ENCODE measurements at regions not wholly inside any gene's neighbourhood (a gene's known extent, or its start where the extent isn't known, plus 50 kb on each side); places are given as distances from the start of the nearest gene placed in this dataset.
A peak's percentile ranks its signal among the peaks of the same experiment; 100 is the strongest.

DNA sequence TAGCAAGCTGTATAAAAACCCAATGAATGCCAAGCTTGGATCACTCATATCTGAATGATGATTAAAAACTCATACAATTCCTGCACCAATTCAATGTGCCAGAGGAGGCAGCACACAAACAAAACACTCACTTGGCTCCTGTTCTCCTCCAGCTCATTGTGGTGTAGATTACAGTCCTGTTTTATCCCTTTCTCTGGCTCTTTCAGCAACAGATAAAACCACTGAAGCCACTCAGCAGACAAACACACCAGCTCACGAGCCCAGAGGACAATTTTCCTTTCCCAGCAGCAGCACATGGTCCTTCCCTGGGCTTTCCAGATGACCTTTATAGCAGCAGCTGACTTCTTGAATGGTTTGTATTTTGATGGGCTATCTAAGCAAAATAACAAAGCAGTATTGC, 107.3 kb upstream of the STARD3NL start:
- Histone ChIP-seq H3K27ac (no peak overlapping the region), H3K9me3 (ENCODE audit: severe bottlenecking) (no peaks in the 10 kb centered on the region), H3K4me3 (ENCODE audit: low read depth, low read length) (no peak overlapping the region), H3K36me3 (no peaks in the 10 kb centered on the region), H3K27me3 (ENCODE audit: insufficient read depth, low read depth, severe bottlenecking) (no peaks in the 10 kb centered on the region)
- TF ChIP-seq, protein P1, sequence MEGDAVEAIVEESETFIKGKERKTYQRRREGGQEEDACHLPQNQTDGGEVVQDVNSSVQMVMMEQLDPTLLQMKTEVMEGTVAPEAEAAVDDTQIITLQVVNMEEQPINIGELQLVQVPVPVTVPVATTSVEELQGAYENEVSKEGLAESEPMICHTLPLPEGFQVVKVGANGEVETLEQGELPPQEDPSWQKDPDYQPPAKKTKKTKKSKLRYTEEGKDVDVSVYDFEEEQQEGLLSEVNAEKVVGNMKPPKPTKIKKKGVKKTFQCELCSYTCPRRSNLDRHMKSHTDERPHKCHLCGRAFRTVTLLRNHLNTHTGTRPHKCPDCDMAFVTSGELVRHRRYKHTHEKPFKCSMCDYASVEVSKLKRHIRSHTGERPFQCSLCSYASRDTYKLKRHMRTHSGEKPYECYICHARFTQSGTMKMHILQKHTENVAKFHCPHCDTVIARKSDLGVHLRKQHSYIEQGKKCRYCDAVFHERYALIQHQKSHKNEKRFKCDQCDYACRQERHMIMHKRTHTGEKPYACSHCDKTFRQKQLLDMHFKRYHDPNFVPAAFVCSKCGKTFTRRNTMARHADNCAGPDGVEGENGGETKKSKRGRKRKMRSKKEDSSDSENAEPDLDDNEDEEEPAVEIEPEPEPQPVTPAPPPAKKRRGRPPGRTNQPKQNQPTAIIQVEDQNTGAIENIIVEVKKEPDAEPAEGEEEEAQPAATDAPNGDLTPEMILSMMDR (IDR thresholded peaks at IDR 0.05; ENCODE audit: low read depth, low read length) = peak; percentile 50; the same call in 1 of the 2 replicates
- peak; percentile 17 for DNase-seq

DNA sequence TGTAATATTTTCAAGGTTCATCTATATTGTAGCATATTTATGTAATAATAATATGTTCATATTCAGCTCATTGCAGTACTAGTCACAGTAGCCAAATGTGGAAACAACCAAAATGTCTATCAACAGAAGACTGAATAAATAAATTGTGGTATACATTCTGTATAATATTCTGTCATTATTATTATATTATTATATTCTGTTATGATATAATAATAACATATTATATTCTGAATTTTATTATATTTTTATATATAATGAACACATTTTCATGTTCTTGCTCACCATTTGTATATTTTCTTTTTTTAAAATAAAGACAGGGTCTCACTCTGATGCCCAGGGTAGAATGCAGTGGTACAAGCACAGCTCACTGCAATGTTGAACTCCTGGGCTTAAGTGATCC, 91.2 kb upstream of the STARD3NL start:
- H3K4me3 ChIP-seq (ENCODE audit: low read depth, low read length) = no peak overlapping the region
- TF ChIP-seq, protein P1 (IDR thresholded peaks at IDR 0.05; ENCODE audit: low read depth, low read length) = no peak
- no peaks in the 10 kb centered on the region for H3K36me3 ChIP-seq
- no peak overlapping the region for H3K27ac ChIP-seq
- H3K9me3 ChIP-seq (ENCODE audit: severe bottlenecking) = peaks cover 4% of the 10 kb centered on the region
- no peak for DNase-seq
- no peaks in the 10 kb centered on the region for H3K27me3 ChIP-seq (ENCODE audit: insufficient read depth, low read depth, severe bottlenecking)

DNA sequence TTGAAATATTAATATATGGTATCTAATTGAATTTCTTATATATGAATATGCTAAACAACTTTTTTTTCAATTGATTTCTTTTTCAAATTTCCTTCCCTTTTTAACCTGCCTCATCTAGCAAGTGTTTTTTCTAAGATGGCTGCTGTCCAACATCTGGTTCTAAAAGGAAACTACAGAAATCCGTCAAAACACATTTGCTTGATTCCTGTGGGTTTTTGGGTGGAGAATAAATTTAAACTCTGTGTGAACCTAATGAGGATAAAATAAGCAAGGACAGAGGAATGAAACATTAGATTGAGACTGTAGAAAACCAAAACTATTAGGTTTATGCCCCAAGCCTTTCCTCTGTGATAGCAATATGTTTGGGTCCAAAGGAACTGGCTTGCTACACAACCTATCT, 75.5 kb upstream of the STARD3NL start:
- no peak for DNase-seq
- TF ChIP-seq, protein P1 (IDR thresholded peaks at IDR 0.05; ENCODE audit: low read depth, low read length) = no peak
- peaks cover 10% of the 10 kb centered on the region for H3K9me3 ChIP-seq (ENCODE audit: severe bottlenecking)
- H3K27me3 ChIP-seq (ENCODE audit: insufficient read depth, low read depth, severe bottlenecking) = no peaks in the 10 kb centered on the region
- H3K4me3 ChIP-seq (ENCODE audit: low read depth, low read length) = no peak overlapping the region
- no peak overlapping the region for H3K27ac ChIP-seq
- H3K36me3 ChIP-seq = no peaks in the 10 kb centered on the region

DNA sequence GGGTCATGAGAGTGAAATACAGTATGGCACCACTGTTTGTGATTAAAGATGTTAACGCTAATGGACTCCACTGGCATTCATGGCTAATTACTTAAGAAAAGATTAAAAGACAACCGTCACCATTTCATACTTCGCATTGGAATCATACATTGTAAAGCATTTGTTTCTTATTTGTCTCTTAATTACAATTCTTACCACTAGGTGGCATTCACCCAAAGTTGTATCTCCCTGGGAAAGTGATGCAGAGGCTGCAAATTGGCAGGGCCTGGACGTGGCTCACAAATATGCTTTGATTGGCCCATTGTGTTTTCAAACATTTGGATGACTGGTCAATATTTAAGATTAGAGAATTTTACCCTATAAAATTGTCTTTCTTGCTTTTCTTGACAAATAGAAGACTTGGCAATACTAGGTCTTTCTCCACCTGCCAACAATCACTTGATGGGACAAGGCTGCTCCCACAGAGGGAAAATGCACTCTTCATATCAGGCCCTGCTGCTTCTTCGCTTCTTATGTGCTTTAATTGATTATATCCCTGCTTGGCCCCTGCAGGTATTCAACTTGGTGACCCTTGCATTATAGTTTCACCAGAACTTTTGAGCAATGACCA, 72.1 kb upstream of the STARD3NL start:
- DNase-seq = no peak

DNA sequence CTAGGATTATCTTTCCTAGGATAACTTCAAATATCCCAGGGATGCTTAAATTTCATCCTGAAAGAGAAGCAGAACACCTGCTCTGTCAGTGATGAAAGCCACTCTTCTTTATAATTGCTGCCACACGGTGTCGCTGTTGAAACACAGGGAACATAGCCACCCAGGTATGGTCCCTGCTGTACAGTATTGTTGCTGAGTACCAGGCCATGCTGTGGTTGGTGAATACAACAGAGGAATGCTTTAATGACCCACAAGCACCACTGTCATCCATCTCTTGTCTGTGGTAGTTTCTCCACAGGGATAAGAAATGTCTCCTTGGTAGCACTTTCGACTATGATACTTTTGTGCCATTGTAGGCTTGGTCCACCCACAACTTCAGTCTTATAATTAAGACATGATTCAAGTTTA, 70.6 kb upstream of the STARD3NL start:
- no peak overlapping the region for H3K27ac ChIP-seq
- TF ChIP-seq, protein P1 (IDR thresholded peaks at IDR 0.05; ENCODE audit: low read depth, low read length) = peak; percentile 78
- H3K9me3 ChIP-seq (ENCODE audit: severe bottlenecking) = no peaks in the 10 kb centered on the region
- DNase-seq = peak; percentile 73
- H3K4me3 ChIP-seq (ENCODE audit: low read depth, low read length) = no peak overlapping the region
- H3K36me3 ChIP-seq = no peaks in the 10 kb centered on the region
- no peaks in the 10 kb centered on the region for H3K27me3 ChIP-seq (ENCODE audit: insufficient read depth, low read depth, severe bottlenecking)

More for the DNA sequence above, 72.1 kb upstream of the STARD3NL start:
- TF ChIP-seq, protein P1 (IDR thresholded peaks at IDR 0.05; ENCODE audit: low read depth, low read length) = peak; percentile 42; the same call in 1 of the 2 replicates
- no peak overlapping the region for H3K4me3 ChIP-seq (ENCODE audit: low read depth, low read length)
- H3K36me3 ChIP-seq = no peaks in the 10 kb centered on the region
- H3K27ac ChIP-seq = no peak overlapping the region
- no peaks in the 10 kb centered on the region for H3K27me3 ChIP-seq (ENCODE audit: insufficient read depth, low read depth, severe bottlenecking)
- H3K9me3 ChIP-seq (ENCODE audit: severe bottlenecking) = no peaks in the 10 kb centered on the region

DNA sequence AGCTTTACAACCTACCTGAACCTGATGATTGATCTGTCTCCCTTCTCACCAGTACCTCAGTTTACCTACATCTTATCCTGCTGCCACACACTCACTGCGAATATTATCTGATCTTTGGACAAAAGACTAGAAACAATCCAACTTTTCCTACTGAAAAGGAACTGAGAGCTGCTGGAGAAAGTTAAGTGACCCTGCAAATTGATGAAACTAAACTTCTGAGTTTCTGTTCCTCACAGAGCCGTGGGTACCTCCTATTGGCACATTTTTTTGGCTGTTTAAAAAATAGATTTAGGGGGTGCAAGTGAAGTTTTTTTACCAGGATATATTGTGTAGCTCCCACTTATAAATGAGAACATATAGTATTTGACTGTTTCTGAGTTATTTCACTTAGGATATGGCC, 66.0 kb upstream of the STARD3NL start:
- Histone ChIP-seq H3K27me3 (ENCODE audit: insufficient read depth, low read depth, severe bottlenecking) (no peaks in the 10 kb centered on the region), H3K27ac (no peak overlapping the region), H3K9me3 (ENCODE audit: severe bottlenecking) (no peaks in the 10 kb centered on the region), H3K36me3 (no peaks in the 10 kb centered on the region), H3K4me3 (ENCODE audit: low read depth, low read length) (no peak overlapping the region)
- DNase-seq = no peak
- TF ChIP-seq, protein P1 (IDR thresholded peaks at IDR 0.05; ENCODE audit: low read depth, low read length) = no peak

All from WERI-Rb-1 (cell line).